Sigmoid colon (tissue), 3 donors: ENCODE measurements at regions not wholly inside any gene's neighbourhood (a gene's known extent, or its start where the extent isn't known, plus 50 kb on each side); places are given as distances from the start of the nearest gene placed in this dataset.

Source experiments
- CTCF ChIP-seq, 4 experiments: fragments of 450-650 bp in 3 of 4; fragments of 200-600 bp in 1 of 4; IDR thresholded peaks; one replicate each; pipeline ENCODE4 v1.5.1; 2016 to 2019; ENCODE audit warnings: antibody characterized with exemption in 4 of 4, mild to moderate bottlenecking in 3 of 4, moderate library complexity in 2 of 4
- POLR2A ChIP-seq, 2 donors: fragments of 450-650 bp; IDR thresholded peaks; one replicate each; pipeline ENCODE4 v1.6.1; 2016; ENCODE audit warnings: antibody characterized with exemption in 2 of 2, mild to moderate bottlenecking in 2 of 2, moderate library complexity in 2 of 2

DNA sequence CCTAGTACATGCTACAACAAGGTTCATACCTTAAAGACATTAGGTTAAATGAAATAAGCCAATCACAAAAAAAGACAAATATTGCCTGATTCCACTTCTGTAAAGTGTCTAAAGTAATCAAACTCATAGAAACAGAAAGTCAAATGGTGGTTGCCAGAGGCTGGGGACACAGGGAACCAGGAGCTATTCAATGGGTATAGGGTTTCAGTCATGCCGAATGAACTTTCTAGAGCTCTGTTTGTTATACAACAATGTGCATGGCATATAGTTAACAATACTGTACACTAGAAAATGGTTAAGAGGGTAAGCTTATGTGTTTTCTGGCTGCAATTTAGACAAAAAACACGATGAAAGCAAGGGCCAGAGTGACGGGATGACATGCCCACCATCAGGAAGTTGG is 70.8 kb upstream of the EGFLAM start:
- no peak for TF ChIP-seq CTCF (IDR thresholded peaks at IDR 0.05)
- TF ChIP-seq POLR2A (IDR thresholded peaks at IDR 0.05): no peak
